HEK293T (cell line): ENCODE measurements at regions not wholly inside any gene's neighbourhood (a gene's known extent, or its start where the extent isn't known, plus 50 kb on each side); places are given as distances from the start of the nearest gene placed in this dataset.
"Not testable (repeated sequence)": the region's sequence is repeated elsewhere in the genome, so short reads cannot be mapped to it uniquely, and the experiment has no call there.

ENCODE experiments used
- CTCF ChIA-PET: fragments of 350-600 bp; formaldehyde crosslinking; extraction: SDS; loops from one replicate; lab custom pipeline; 2021; ENCODE audit warnings: antibody characterized with exemption, inconsistent platforms; lab: Yijun Ruan, JAX
- POLR2A ChIA-PET: fragments of 350-600 bp; formaldehyde crosslinking; extraction: SDS; loops from one replicate; lab custom pipeline; 2020; ENCODE audit warnings: antibody characterized with exemption, inconsistent platforms; lab: Yijun Ruan, JAX
- DNase-seq: peaks from one replicate; pipeline ENCODE4 v3.0.0; 2012; ENCODE audit warnings: mixed read lengths; ENCODE audit errors: extremely low spot score
- ARNT ChIP-seq: fragments of 450-650 bp; IDR thresholded peaks from 2 replicates; pipeline ENCODE4 v1.6.1; 2017; ENCODE audit warnings: mild to moderate bottlenecking
- BHLHE40 ChIP-seq: fragments of 450-650 bp; IDR thresholded peaks from 2 replicates; pipeline ENCODE4 v1.6.1; 2016; ENCODE audit warnings: mild to moderate bottlenecking, moderate library complexity, borderline replicate concordance
- CTBP1 ChIP-seq: fragments of 450-650 bp; IDR thresholded peaks from 2 replicates; pipeline ENCODE4 v1.6.1; 2016; ENCODE audit warnings: borderline replicate concordance
- ELF4 ChIP-seq: fragments of 450-650 bp; IDR thresholded peaks from 2 replicates; pipeline ENCODE4 v1.6.1; 2017; ENCODE audit warnings: antibody characterized with exemption
- FOXA1 ChIP-seq: fragments of 450-650 bp; IDR thresholded peaks from 2 replicates; pipeline ENCODE4 v1.6.1; 2016; ENCODE audit warnings: mild to moderate bottlenecking
- FOXK2 ChIP-seq: fragments of 450-650 bp; IDR thresholded peaks from 2 replicates; pipeline ENCODE4 v1.6.1; 2016; ENCODE audit warnings: mild to moderate bottlenecking
- FOXM1 ChIP-seq: fragments of 450-650 bp; IDR thresholded peaks from 2 replicates; pipeline ENCODE4 v1.6.1; 2017; ENCODE audit warnings: mild to moderate bottlenecking, borderline replicate concordance
- HDGF ChIP-seq: fragments of 450-650 bp; IDR thresholded peaks from 2 replicates; pipeline ENCODE4 v1.6.1; 2017; ENCODE audit warnings: antibody characterized with exemption, borderline replicate concordance
- L3MBTL2 ChIP-seq: fragments of 450-650 bp; conservative IDR thresholded peaks from 2 replicates; pipeline ENCODE4 v1.6.1; 2016; ENCODE audit warnings: mild to moderate bottlenecking
- LEF1 ChIP-seq: fragments of 450-650 bp; IDR thresholded peaks from 2 replicates; pipeline ENCODE4 v1.6.1; 2017; ENCODE audit warnings: mild to moderate bottlenecking, borderline replicate concordance
- NFRKB ChIP-seq: fragments of 450-650 bp; IDR thresholded peaks from 2 replicates; pipeline ENCODE4 v1.6.1; 2016; ENCODE audit warnings: mild to moderate bottlenecking, moderate library complexity
- SP1 ChIP-seq: fragments of 450-650 bp; IDR thresholded peaks from 2 replicates; pipeline ENCODE4 v1.6.1; 2017
- SUZ12 ChIP-seq: fragments of 450-650 bp; IDR thresholded peaks from 2 replicates; pipeline ENCODE4 v1.6.1; 2016; ENCODE audit warnings: mild to moderate bottlenecking
- TARDBP ChIP-seq: fragments of 450-650 bp; IDR thresholded peaks from 2 replicates; pipeline ENCODE4 v1.6.1; 2016
- ZNF384 ChIP-seq: fragments of 450-650 bp; IDR thresholded peaks from 2 replicates; pipeline ENCODE4 v1.6.1; 2016
- TF ChIP-seq, protein P1 (sequence below): fragments of 450-650 bp; IDR thresholded peaks from 2 replicates; pipeline ENCODE4 v1.6.1; 2016

DNA sequence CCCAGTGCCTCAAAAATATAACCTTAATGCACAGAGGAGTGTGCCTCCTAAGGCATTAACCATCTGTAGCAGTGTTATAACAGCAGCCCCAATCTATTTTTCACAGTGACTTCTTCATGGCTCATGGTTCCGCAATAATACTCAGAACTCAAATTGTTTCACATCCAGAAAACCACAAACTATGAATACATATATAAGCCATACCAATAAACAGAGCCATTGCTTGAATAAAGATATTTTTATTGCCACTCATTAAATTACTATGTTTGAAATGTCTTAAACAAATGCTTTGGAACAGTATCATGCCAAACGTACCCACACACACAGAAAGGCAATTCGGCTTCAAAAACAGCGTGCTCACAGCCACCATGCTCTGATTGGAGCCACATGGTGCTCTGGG is 629.3 kb upstream of the NRP1 start:
- DNase-seq, result no peak
- ChIA-PET CTCF (no interaction called here), POLR2A (no interaction called here)
- TF ChIP-seq TARDBP (no peak), ELF4 (no peak), LEF1 (no peak), ARNT (no peak), NFRKB (no peak), HDGF (no peak), L3MBTL2 (no peak), SUZ12 (no peak), BHLHE40 (no peak), FOXK2 (no peak), SP1 (no peak), FOXA1 (no peak)

DNA sequence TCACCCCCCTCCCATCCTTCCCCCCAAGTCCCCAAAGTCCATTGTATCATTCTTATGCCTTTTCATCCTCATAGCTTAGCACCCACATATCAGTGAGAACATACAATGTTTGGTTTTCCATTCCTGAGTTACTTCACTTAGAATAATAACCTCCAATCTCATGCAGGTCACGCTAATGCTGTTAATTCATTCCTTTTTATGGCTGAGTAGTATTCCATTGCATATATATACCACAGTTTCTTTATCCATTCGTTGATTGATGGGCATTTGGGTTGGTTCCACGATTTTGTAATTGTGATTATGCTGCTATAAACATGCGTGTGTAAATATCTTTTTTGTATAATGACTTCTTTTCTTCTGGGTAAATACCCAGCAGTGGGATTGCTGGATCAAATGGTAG is 621.9 kb upstream of the NRP1 start:
- POLR2A ChIA-PET, DNase-seq, CTCF ChIA-PET: not testable (repeated sequence)

DNA sequence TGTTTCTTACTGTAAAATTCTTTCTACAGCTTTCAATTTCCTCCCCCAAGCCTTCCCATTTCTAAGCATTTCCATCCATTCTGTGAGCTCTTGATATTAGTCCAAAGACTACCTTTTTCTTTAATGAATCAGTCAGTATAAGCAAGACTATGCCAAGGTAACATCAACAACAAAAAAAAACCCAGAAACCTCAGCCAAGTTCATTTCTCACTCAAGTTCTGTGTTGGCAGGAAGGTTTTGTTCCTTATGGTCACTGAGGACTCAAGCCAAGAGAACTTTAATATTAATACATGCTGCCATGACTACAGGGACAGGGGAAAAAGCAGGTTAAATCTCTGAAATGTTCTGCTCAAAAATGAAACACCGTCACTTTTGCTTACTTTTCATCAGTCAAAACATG is 621.2 kb upstream of the NRP1 start:
- ChIA-PET CTCF (no interaction called here), POLR2A (no interaction called here)
- no peak for DNase-seq
- TF ChIP-seq CTBP1 (no peak), HDGF (no peak), NFRKB (no peak), SP1 (no peak), L3MBTL2 (no peak), SUZ12 (no peak), BHLHE40 (no peak), FOXM1 (no peak), FOXK2 (no peak), LEF1 (no peak), TARDBP (no peak), ARNT (no peak), FOXA1 (no peak), ZNF384 (no peak), ELF4 (no peak)
- TF ChIP-seq, protein P1, sequence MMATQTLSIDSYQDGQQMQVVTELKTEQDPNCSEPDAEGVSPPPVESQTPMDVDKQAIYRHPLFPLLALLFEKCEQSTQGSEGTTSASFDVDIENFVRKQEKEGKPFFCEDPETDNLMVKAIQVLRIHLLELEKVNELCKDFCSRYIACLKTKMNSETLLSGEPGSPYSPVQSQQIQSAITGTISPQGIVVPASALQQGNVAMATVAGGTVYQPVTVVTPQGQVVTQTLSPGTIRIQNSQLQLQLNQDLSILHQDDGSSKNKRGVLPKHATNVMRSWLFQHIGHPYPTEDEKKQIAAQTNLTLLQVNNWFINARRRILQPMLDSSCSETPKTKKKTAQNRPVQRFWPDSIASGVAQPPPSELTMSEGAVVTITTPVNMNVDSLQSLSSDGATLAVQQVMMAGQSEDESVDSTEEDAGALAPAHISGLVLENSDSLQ, result no peak

DNA sequence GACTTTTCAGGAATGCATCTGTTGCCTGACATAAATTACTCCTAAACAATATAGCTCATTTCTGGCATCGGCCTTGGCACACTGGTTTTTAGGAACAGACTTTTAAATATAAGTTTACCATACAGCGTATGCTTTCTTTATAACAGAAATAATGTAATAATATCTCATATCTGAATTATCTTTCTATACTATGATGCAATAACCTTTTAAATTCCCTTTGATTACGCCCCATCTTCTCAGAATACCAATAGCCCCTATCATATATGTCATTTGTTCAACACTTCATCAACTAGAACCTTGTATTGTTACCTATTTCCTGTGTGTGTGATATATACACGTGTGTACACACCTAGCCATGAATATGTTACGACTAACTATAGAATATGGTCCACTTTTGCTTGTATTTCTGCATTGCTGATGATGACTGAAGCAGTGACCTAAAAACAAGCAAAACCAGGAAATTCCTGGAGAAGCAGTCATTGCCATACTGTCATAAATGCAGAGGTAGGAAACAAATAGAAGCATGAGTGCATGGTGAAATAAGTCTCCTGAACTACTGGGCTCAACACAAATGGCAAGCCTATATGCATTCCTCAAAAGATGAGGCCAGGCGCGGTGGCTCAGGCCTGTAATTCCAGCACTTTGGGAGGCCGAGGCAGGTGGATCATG is 618.4 kb upstream of the NRP1 start:
- no peak for DNase-seq
- CTCF ChIA-PET, result no interaction called here
- POLR2A ChIA-PET, result no interaction called here
- TF ChIP-seq ELF4, result no peak
- TF ChIP-seq ARNT, result no peak
- no peak for TF ChIP-seq HDGF
- no peak for TF ChIP-seq L3MBTL2
- TF ChIP-seq CTBP1, result no peak
- TF ChIP-seq TARDBP, result no peak
- TF ChIP-seq FOXM1, result no peak
- TF ChIP-seq LEF1, result no peak
- TF ChIP-seq FOXK2, result no peak
- TF ChIP-seq, protein P1, result no peak
- no peak for TF ChIP-seq SP1
- no peak for TF ChIP-seq BHLHE40
- no peak for TF ChIP-seq NFRKB
- no peak for TF ChIP-seq SUZ12
- no peak for TF ChIP-seq FOXA1
- no peak for TF ChIP-seq ZNF384

DNA sequence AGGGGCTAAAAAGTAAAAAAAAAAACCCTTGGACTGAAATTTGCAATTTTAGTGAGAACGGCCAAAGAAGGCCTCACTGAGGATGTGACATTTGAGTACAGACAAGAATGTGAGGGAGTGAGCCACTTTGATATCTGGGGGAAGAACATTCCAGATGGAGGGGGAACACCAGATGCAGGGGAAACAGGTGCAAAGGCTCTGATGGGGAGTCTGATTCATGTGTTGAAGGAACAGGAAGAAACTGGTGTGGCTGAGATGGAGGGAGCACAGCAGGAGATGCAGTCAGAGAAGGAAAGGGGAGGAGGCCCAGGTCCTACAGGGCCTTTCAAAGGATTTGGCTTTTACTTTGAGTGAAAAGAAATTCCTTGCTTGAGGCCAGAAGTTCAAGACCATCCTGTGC is 615.7 kb upstream of the NRP1 start:
- ChIA-PET POLR2A (no interaction called here), CTCF (no interaction called here)
- TF ChIP-seq TARDBP (no peak), SUZ12 (no peak), L3MBTL2 (no peak), BHLHE40 (no peak), HDGF (no peak), NFRKB (no peak), ARNT (no peak), ELF4 (no peak), CTBP1 (no peak), SP1 (no peak), FOXK2 (no peak), FOXA1 (no peak), LEF1 (no peak), FOXM1 (no peak), ZNF384 (no peak)
- TF ChIP-seq, protein P1, result no peak
- no peak for DNase-seq

DNA sequence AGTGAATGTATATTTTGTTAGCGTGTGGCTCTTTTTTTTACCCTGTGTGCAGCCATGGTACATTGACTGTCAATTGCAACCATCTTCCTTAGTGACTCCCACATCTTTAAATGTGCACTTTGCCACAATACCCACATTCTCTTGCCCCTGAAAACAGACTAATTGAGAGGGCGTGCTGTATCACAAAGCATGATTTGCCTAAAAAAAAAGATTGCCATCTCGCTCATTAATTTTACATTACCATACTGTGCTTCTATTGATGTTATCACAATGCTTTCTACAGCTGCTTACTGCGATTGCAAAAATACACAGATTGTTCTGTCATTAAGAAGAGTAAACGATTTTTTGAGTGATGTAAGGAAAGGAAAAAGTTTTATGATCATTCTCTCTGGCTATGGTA is 613.1 kb upstream of the NRP1 start:
- ChIA-PET CTCF (interaction anchor here (0.6 kb wide), 1 partner anchor 1808 kb away, joined by 3 read pairs; no protein-coding TSS in a partner anchor), POLR2A (no interaction called here)
- TF ChIP-seq ARNT (no peak), BHLHE40 (no peak), ZNF384 (no peak), L3MBTL2 (no peak), NFRKB (no peak), FOXA1 (no peak), FOXM1 (no peak), CTBP1 (no peak), LEF1 (no peak), FOXK2 (no peak), ELF4 (no peak), SP1 (no peak), SUZ12 (no peak), HDGF (no peak), TARDBP (no peak)
- TF ChIP-seq, protein P1, result no peak
- DNase-seq, result no peak
